Vagina (tissue), 2 donors: ENCODE measurements at regions not wholly inside any gene's neighbourhood (a gene's known extent, or its start where the extent isn't known, plus 50 kb on each side); places are given as distances from the start of the nearest gene placed in this dataset.

Experiments used
- CTCF ChIP-seq, 3 experiments: fragments of 450-650 bp in 2 of 3; fragments of 200-600 bp in 1 of 3; sonication (generic) in 1 of 3; IDR thresholded peaks; one replicate each; pipeline ENCODE4 v1.5.1; 2017 to 2019; ENCODE audit warnings: antibody characterized with exemption in 3 of 3, mild to moderate bottlenecking in 2 of 3, moderate library complexity in 2 of 3
- POLR2A ChIP-seq, 2 donors: fragments of 450-650 bp; IDR thresholded peaks; one replicate each; pipeline ENCODE4 v1.6.1; 2017; ENCODE audit warnings: antibody characterized with exemption in 2 of 2, mild to moderate bottlenecking in 2 of 2, moderate library complexity in 2 of 2
- POLR2AphosphoS5 ChIP-seq, 2 donors: sonication (generic); formaldehyde crosslinking; IDR thresholded peaks; one replicate each; pipeline ENCODE4 v1.9.0; 2017; ENCODE audit warnings: antibody characterized with exemption in 2 of 2, mild to moderate bottlenecking in 2 of 2, low read depth in 1 of 2; ENCODE audit not compliant: insufficient read depth in 1 of 2

GRCh38 chr3:70488816-70489215, 176.4 kb upstream of the MDFIC2 start:
- TF ChIP-seq CTCF (IDR thresholded peaks at IDR 0.05) (no peak), POLR2A (IDR thresholded peaks at IDR 0.05) (no peak), POLR2AphosphoS5 (IDR thresholded peaks at IDR 0.05; ENCODE audit: insufficient read depth in 1 of 2, low read depth in 1 of 2) (no peak)
